Astrocyte (in vitro differentiated cells and primary cell): ENCODE measurements at regions not wholly inside any gene's neighbourhood (a gene's known extent, or its start where the extent isn't known, plus 50 kb on each side); places are given as distances from the start of the nearest gene placed in this dataset.

Experiments used
- EZH2 ChIP-seq: IDR thresholded peaks from 2 replicates; pipeline ENCODE4 v1.6.1; 2012; ENCODE audit warnings: mild to moderate bottlenecking, low read length, inconsistent platforms; ENCODE audit not compliant: insufficient read depth
- TF ChIP-seq, protein P1 (sequence below): IDR thresholded peaks from 2 replicates; pipeline ENCODE4 v1.5.1; 2011; ENCODE audit warnings: low read depth, mild to moderate bottlenecking, inconsistent platforms, low read length, moderate library complexity; ENCODE audit not compliant: insufficient read depth

DNA sequence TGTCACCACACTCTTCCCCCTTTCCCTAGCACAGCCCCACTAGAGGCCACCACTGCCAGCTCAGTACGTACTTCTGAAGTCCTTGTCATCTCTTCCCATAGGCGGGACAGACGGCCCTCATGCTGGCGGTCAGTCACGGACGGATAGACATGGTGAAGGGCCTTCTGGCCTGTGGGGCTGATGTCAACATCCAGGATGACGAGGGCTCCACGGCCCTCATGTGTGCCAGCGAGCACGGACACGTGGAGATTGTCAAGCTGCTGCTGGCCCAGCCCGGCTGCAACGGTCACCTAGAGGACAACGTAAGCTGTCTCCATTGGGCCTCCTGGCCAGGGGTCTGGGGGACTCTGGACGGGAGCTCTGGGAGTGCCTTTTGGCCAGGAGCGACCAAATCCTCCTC is 99.4 kb upstream of the DMRT1 start:
- TF ChIP-seq, protein P1, sequence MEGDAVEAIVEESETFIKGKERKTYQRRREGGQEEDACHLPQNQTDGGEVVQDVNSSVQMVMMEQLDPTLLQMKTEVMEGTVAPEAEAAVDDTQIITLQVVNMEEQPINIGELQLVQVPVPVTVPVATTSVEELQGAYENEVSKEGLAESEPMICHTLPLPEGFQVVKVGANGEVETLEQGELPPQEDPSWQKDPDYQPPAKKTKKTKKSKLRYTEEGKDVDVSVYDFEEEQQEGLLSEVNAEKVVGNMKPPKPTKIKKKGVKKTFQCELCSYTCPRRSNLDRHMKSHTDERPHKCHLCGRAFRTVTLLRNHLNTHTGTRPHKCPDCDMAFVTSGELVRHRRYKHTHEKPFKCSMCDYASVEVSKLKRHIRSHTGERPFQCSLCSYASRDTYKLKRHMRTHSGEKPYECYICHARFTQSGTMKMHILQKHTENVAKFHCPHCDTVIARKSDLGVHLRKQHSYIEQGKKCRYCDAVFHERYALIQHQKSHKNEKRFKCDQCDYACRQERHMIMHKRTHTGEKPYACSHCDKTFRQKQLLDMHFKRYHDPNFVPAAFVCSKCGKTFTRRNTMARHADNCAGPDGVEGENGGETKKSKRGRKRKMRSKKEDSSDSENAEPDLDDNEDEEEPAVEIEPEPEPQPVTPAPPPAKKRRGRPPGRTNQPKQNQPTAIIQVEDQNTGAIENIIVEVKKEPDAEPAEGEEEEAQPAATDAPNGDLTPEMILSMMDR, result no peak
- no peak for TF ChIP-seq EZH2
